PC-9 (cell line): ENCODE measurements at regions not wholly inside any gene's neighbourhood (a gene's known extent, or its start where the extent isn't known, plus 50 kb on each side); places are given as distances from the start of the nearest gene placed in this dataset.

Experiments
- EZH2 ChIP-seq: fragments of 200-600 bp; sonication (generic); IDR thresholded peaks from 2 replicates; pipeline ENCODE4 v1.8.0; 2017; ENCODE audit warnings: antibody characterized with exemption, low read depth
- TF ChIP-seq, protein P1 (sequence below): fragments of 200-600 bp; sonication (generic); conservative IDR thresholded peaks from 2 replicates; pipeline ENCODE4 v1.6.1; 2017; ENCODE audit warnings: mixed run types, antibody characterized with exemption, mild to moderate bottlenecking, moderate library complexity

- no peak for TF ChIP-seq EZH2
- TF ChIP-seq, protein P1, sequence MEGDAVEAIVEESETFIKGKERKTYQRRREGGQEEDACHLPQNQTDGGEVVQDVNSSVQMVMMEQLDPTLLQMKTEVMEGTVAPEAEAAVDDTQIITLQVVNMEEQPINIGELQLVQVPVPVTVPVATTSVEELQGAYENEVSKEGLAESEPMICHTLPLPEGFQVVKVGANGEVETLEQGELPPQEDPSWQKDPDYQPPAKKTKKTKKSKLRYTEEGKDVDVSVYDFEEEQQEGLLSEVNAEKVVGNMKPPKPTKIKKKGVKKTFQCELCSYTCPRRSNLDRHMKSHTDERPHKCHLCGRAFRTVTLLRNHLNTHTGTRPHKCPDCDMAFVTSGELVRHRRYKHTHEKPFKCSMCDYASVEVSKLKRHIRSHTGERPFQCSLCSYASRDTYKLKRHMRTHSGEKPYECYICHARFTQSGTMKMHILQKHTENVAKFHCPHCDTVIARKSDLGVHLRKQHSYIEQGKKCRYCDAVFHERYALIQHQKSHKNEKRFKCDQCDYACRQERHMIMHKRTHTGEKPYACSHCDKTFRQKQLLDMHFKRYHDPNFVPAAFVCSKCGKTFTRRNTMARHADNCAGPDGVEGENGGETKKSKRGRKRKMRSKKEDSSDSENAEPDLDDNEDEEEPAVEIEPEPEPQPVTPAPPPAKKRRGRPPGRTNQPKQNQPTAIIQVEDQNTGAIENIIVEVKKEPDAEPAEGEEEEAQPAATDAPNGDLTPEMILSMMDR, result no peak
Observed at GRCh38 chr13:104426435-104426834, 1360.2 kb upstream of the SLC10A2 start.
